NCI-H748 (cell line): ENCODE measurements at regions not wholly inside any gene's neighbourhood (a gene's known extent, or its start where the extent isn't known, plus 50 kb on each side); places are given as distances from the start of the nearest gene placed in this dataset.
A peak's percentile ranks its signal among the peaks of the same experiment; 100 is the strongest.

Source experiments
- DNase-seq: peaks from one replicate; lab custom pipeline; 2025; ENCODE audit not compliant: unreplicated experiment; lab: John Stamatoyannopoulos, UW

GRCh38 chr1:21347072-21347581 is 56.9 kb upstream of the ECE1 start:
- no peak for DNase-seq

- no peak for DNase-seq
Observed at GRCh38 chr1:21346365-21347071, 56.3 kb upstream of the ECE1 start.

- peak; percentile 19 for DNase-seq
Observed at GRCh38 chr1:21344750-21345443, 54.6 kb upstream of the ECE1 start.

GRCh38 chr1:21344098-21344749 is 54.0 kb upstream of the ECE1 start:
- DNase-seq = no peak

GRCh38 chr1:21342961-21343838 is 52.9 kb upstream of the ECE1 start:
- no peak for DNase-seq

GRCh38 chr1:21341517-21342078 is 51.3 kb upstream of the ECE1 start:
- no peak for DNase-seq

- DNase-seq = peak; percentile 65
Observed at GRCh38 chr1:21341022-21341421, 50.8 kb upstream of the ECE1 start.

GRCh38 chr1:21340230-21340945 is 50.1 kb upstream of the ECE1 start:
- peak; percentile 56 for DNase-seq
